Vagina (tissue), 2 donors: ENCODE measurements at regions not wholly inside any gene's neighbourhood (a gene's known extent, or its start where the extent isn't known, plus 50 kb on each side); places are given as distances from the start of the nearest gene placed in this dataset.

Experiments used
- CTCF ChIP-seq, 3 experiments: fragments of 450-650 bp in 2 of 3; fragments of 200-600 bp in 1 of 3; sonication (generic) in 1 of 3; IDR thresholded peaks; one replicate each; pipeline ENCODE4 v1.5.1; 2017 to 2019; ENCODE audit warnings: antibody characterized with exemption in 3 of 3, mild to moderate bottlenecking in 2 of 3, moderate library complexity in 2 of 3
- POLR2A ChIP-seq, 2 donors: fragments of 450-650 bp; IDR thresholded peaks; one replicate each; pipeline ENCODE4 v1.6.1; 2017; ENCODE audit warnings: antibody characterized with exemption in 2 of 2, mild to moderate bottlenecking in 2 of 2, moderate library complexity in 2 of 2
- POLR2AphosphoS5 ChIP-seq, 2 donors: sonication (generic); formaldehyde crosslinking; IDR thresholded peaks; one replicate each; pipeline ENCODE4 v1.9.0; 2017; ENCODE audit warnings: antibody characterized with exemption in 2 of 2, mild to moderate bottlenecking in 2 of 2, low read depth in 1 of 2; ENCODE audit not compliant: insufficient read depth in 1 of 2

GRCh38 chr2:109048163-109048562, 59.1 kb upstream of the EDAR start:
- TF ChIP-seq CTCF (IDR thresholded peaks at IDR 0.05) (no peak), POLR2AphosphoS5 (IDR thresholded peaks at IDR 0.05; ENCODE audit: insufficient read depth in 1 of 2, low read depth in 1 of 2) (no peak), POLR2A (IDR thresholded peaks at IDR 0.05) (no peak)
